PC-3 (cell line): ENCODE measurements at regions not wholly inside any gene's neighbourhood (a gene's known extent, or its start where the extent isn't known, plus 50 kb on each side); places are given as distances from the start of the nearest gene placed in this dataset.

Source experiments
- ATAC-seq: fragments of 200-7000 bp; cut with Tn5 transposase; 2 replicates; pipeline ENCODE4 v1.9.1; 2020; ENCODE audit warnings: mild to moderate bottlenecking, moderate library complexity
- BruUV-seq: library from RNA; stranded (reverse); fragments of 400-500 nt; replicated peaks from 2 replicates; lab custom pipeline; 2021; lab: Mats Ljungman, UMichigan
- CTCF ChIA-PET: fragments of 300-600 bp; sonication (Branson Sonifier 250); formaldehyde crosslinking; loops from one replicate; lab custom pipeline; 2022; ENCODE audit warnings: antibody characterized with exemption; lab: Charles Lee
- POLR2A ChIA-PET: fragments of 300-600 bp; sonication (Branson Sonifier 250); formaldehyde crosslinking; loops from one replicate; lab custom pipeline; 2022; ENCODE audit warnings: antibody characterized with exemption; ENCODE audit not compliant: unreplicated experiment; lab: Charles Lee
- DNase-seq: peaks from one replicate; pipeline ENCODE4 v3.0.0-alpha.2; 2015
- H2AFZ ChIP-seq: fragments of 300-600 bp; sonication (generic); 2 replicates; pipeline ENCODE4 v1.6.0; 2016; ENCODE audit warnings: antibody characterized with exemption, low read length
- H3F3A ChIP-seq: fragments of 300-600 bp; sonication (generic); one replicate; pipeline ENCODE4 v1.6.0; 2017; ENCODE audit warnings: antibody characterized with exemption, low read length, control low read depth, mild to moderate bottlenecking; ENCODE audit not compliant: unreplicated experiment
- H3K27ac ChIP-seq: fragments of 300-600 bp; sonication (generic); 2 replicates; pipeline ENCODE4 v1.5.1; 2016; ENCODE audit warnings: mild to moderate bottlenecking, low read length
- H3K27me3 ChIP-seq: fragments of 300-600 bp; sonication (generic); 2 replicates; pipeline ENCODE4 v1.6.1; 2016; ENCODE audit warnings: low read length, mixed read lengths
- H3K36me3 ChIP-seq: fragments of 300-600 bp; sonication (generic); 2 replicates; pipeline ENCODE4 v1.6.1; 2016; ENCODE audit warnings: low read depth, mixed run types, low read length, mixed read lengths
- H3K4me1 ChIP-seq: fragments of 300-600 bp; sonication (generic); 2 replicates; pipeline ENCODE4 v1.5.1; 2016; ENCODE audit warnings: low read length; ENCODE audit not compliant: insufficient read depth
- H3K4me2 ChIP-seq: fragments of 300-600 bp; sonication (generic); 2 replicates; pipeline ENCODE4 v1.6.0; 2016; ENCODE audit warnings: low read length
- H3K4me3 ChIP-seq: fragments of 300-600 bp; sonication (generic); 2 replicates; pipeline ENCODE4 v1.5.1; 2016; ENCODE audit warnings: mild to moderate bottlenecking, low read length, mixed read lengths
- H3K79me2 ChIP-seq: fragments of 300-600 bp; sonication (generic); 2 replicates; pipeline ENCODE4 v1.6.1; 2017; ENCODE audit warnings: low read length, mixed read lengths
- H3K9ac ChIP-seq: fragments of 300-600 bp; sonication (generic); 2 replicates; pipeline ENCODE4 v1.6.0; 2016; ENCODE audit warnings: mild to moderate bottlenecking, low read length
- H3K9me2 ChIP-seq: fragments of 300-600 bp; sonication (generic); replicated peaks from 2 replicates; pipeline ENCODE4 v1.6.1; 2016; ENCODE audit warnings: mixed run types, low read length, mixed read lengths
- H3K9me3 ChIP-seq: fragments of 300-600 bp; sonication (generic); 2 replicates; pipeline ENCODE4 v1.6.1; 2016; ENCODE audit warnings: low read length, mixed read lengths
- H4K20me1 ChIP-seq: fragments of 300-600 bp; sonication (generic); 2 replicates; pipeline ENCODE4 v1.6.1; 2016; ENCODE audit warnings: low read length, mixed read lengths
- CTCF ChIP-seq: fragments of 300-600 bp; sonication (generic); conservative IDR thresholded peaks from 2 replicates; pipeline ENCODE4 v1.5.1; 2017; ENCODE audit warnings: antibody characterized with exemption, low read depth, mild to moderate bottlenecking, low read length
- EZH2 ChIP-seq: fragments of 300-600 bp; sonication (generic); IDR thresholded peaks from one replicate; pipeline ENCODE4 v1.6.1; 2017; ENCODE audit warnings: antibody characterized with exemption, mild to moderate bottlenecking, low read length; ENCODE audit not compliant: unreplicated experiment
- EZH2phosphoT487 ChIP-seq: fragments of 300-600 bp; sonication (generic); IDR thresholded peaks from 2 replicates; pipeline ENCODE4 v1.6.1; 2018; ENCODE audit warnings: mild to moderate bottlenecking, antibody characterized with exemption, low read length, borderline replicate concordance
- intact Hi-C: fragments of 100-400 bp; cut with micrococcal nuclease; formaldehyde crosslinking; loops from 2 replicates; pipeline ENCODE4 v1.9.0; 2023

- no peak overlapping the region for H3K9ac ChIP-seq
- ATAC-seq (no peak), DNase-seq (no peak)
- H3K4me3 ChIP-seq, result no peak overlapping the region
- H3K9me2 ChIP-seq, result no peaks in the 10 kb centered on the region
- H4K20me1 ChIP-seq, result no peaks in the 10 kb centered on the region
- no peak overlapping the region for H3K27ac ChIP-seq
- CTCF ChIA-PET, result no interaction called here
- H3K4me1 ChIP-seq, result no peaks in the 10 kb centered on the region
- H2AFZ ChIP-seq, result no peak overlapping the region
- no peaks in the 10 kb centered on the region for H3K36me3 ChIP-seq
- H3K27me3 ChIP-seq, result 0 out of 2 replicates have a peak, but pooled peaks cover 3% of the 10 kb centered on the region
- POLR2A ChIA-PET, result no interaction called here
- no TSS peak for BruUV-seq
- no peaks in the 10 kb centered on the region for H3K79me2 ChIP-seq
- no peak overlapping the region for H3K4me2 ChIP-seq
- intact Hi-C loops, result no loop called here
- no peak for TF ChIP-seq EZH2
- no peak for TF ChIP-seq CTCF
- TF ChIP-seq EZH2phosphoT487, result no peak
- H3F3A ChIP-seq, result no peaks in the 10 kb centered on the region
- no peaks in the 10 kb centered on the region for H3K9me3 ChIP-seq
Measured at GRCh38 chr3:61331929-61332552, 80.8 kb upstream of the FHIT start.

GRCh38 chr3:61333192-61333961, 82.1 kb upstream of the FHIT start:
- no peak overlapping the region for H3K4me2 ChIP-seq
- H3K79me2 ChIP-seq, result no peaks in the 10 kb centered on the region
- TF ChIP-seq EZH2 (no peak), EZH2phosphoT487 (no peak), CTCF (no peak)
- no peak overlapping the region for H2AFZ ChIP-seq
- H3K4me1 ChIP-seq, result no peaks in the 10 kb centered on the region
- no peak overlapping the region for H3K9ac ChIP-seq
- no TSS peak for BruUV-seq
- H3K4me3 ChIP-seq, result no peak overlapping the region
- no peaks in the 10 kb centered on the region for H3K36me3 ChIP-seq
- no peaks in the 10 kb centered on the region for H3K9me2 ChIP-seq
- H3K27me3 ChIP-seq, result 0 out of 2 replicates have a peak, but pooled peaks cover 3% of the 10 kb centered on the region
- H3K9me3 ChIP-seq, result no peaks in the 10 kb centered on the region
- H3F3A ChIP-seq, result no peaks in the 10 kb centered on the region
- no peak overlapping the region for H3K27ac ChIP-seq
- CTCF ChIA-PET, result no interaction called here
- POLR2A ChIA-PET, result no interaction called here
- no peak for DNase-seq
- intact Hi-C loops, result no loop called here
- ATAC-seq, result no peak
- H4K20me1 ChIP-seq, result no peaks in the 10 kb centered on the region

GRCh38 chr3:61334783-61335182, 83.5 kb upstream of the FHIT start:
- no peak overlapping the region for H3K9ac ChIP-seq
- no peak for DNase-seq
- no peaks in the 10 kb centered on the region for H3K9me3 ChIP-seq
- no peak overlapping the region for H3K4me3 ChIP-seq
- no peaks in the 10 kb centered on the region for H3F3A ChIP-seq
- no peak for ATAC-seq
- H3K27ac ChIP-seq, result no peak overlapping the region
- H4K20me1 ChIP-seq, result no peaks in the 10 kb centered on the region
- no peaks in the 10 kb centered on the region for H3K36me3 ChIP-seq
- POLR2A ChIA-PET, result no interaction called here
- H2AFZ ChIP-seq, result no peak overlapping the region
- H3K27me3 ChIP-seq, result no peaks in the 10 kb centered on the region
- CTCF ChIA-PET, result no interaction called here
- H3K79me2 ChIP-seq, result no peaks in the 10 kb centered on the region
- TF ChIP-seq CTCF (no peak), EZH2phosphoT487 (no peak), EZH2 (no peak)
- H3K4me2 ChIP-seq, result no peak overlapping the region
- BruUV-seq, result no TSS peak
- no peaks in the 10 kb centered on the region for H3K4me1 ChIP-seq
- no peaks in the 10 kb centered on the region for H3K9me2 ChIP-seq
- intact Hi-C loops, result no loop called here
